Esophagus muscularis mucosa (tissue), 4 donors: ENCODE measurements at regions not wholly inside any gene's neighbourhood (a gene's known extent, or its start where the extent isn't known, plus 50 kb on each side); places are given as distances from the start of the nearest gene placed in this dataset.

Experiments
- DNase-seq: peaks from one replicate; pipeline ENCODE4 v3.0.0-alpha.2; 2017; ENCODE audit errors: extremely low spot score
- H3K27ac ChIP-seq, 4 donors: fragments of 200-600 bp; sonication (generic); replicated peaks in 1 of 4; 1 replicate in 3 of 4; 2 replicates in 1 of 4; pipeline ENCODE4 v1.5.1; 2016 to 2019; ENCODE audit warnings: mild to moderate bottlenecking in 1 of 4
- H3K27me3 ChIP-seq, 4 donors: fragments of 200-600 bp; sonication (generic); one replicate each; pipeline versions ENCODE4 v1.5.1 to v1.6.0; 2016 to 2019
- H3K36me3 ChIP-seq, 4 donors: fragments of 200-600 bp; sonication (generic); one replicate each; pipeline ENCODE4 v1.5.1; 2016 to 2019
- H3K4me1 ChIP-seq, 4 donors: fragments of 200-600 bp; sonication (generic); one replicate each; pipeline ENCODE4 v1.5.1; 2016 to 2019
- H3K4me3 ChIP-seq, 4 donors: fragments of 200-600 bp; sonication (generic); 1 replicate in 2 of 4; 2 replicates in 2 of 4; pipeline ENCODE4 v1.5.1; 2016 to 2019; ENCODE audit warnings: mild to moderate bottlenecking in 4 of 4, moderate library complexity in 1 of 4
- H3K9me3 ChIP-seq, 4 donors: fragments of 200-600 bp; sonication (generic); 1 replicate in 3 of 4; 2 replicates in 1 of 4; pipeline ENCODE4 v1.5.1; 2016 to 2019
- CTCF ChIP-seq, 3 experiments: fragments of 200-600 bp in 2 of 3; fragments of 450-650 bp in 1 of 3; sonication (generic) in 2 of 3; IDR thresholded peaks; one replicate each; pipeline ENCODE4 v1.5.1; 2017 to 2019; ENCODE audit warnings: antibody characterized with exemption in 3 of 3, mild to moderate bottlenecking in 2 of 3, moderate library complexity in 1 of 3
- EP300 ChIP-seq: sonication (generic); formaldehyde crosslinking; IDR thresholded peaks from one replicate; pipeline ENCODE4 v1.6.1; 2017; ENCODE audit warnings: antibody characterized with exemption
- POLR2A ChIP-seq: fragments of 450-650 bp; IDR thresholded peaks from one replicate; pipeline ENCODE4 v1.6.1; 2017; ENCODE audit warnings: antibody characterized with exemption, moderate library complexity, mild to moderate bottlenecking, low read depth
- POLR2AphosphoS5 ChIP-seq, 2 donors: sonication (generic); formaldehyde crosslinking; IDR thresholded peaks; one replicate each; pipeline ENCODE4 v1.6.1; 2017; ENCODE audit warnings: antibody characterized with exemption in 2 of 2
- WGBS: methylation state at CpG from one replicate; pipeline ENCODE4 v1.1.5; 2018; 5-methylcytosine and 5-hydroxymethylcytosine counted together
- intact Hi-C: fragments of 100-400 bp; cut with DNase I; formaldehyde crosslinking; loops from one replicate; pipeline ENCODE4 v1.15.1; 2023

GRCh38 chr22:27499121-27499520 is 302.4 kb downstream of the MN1 start:
- 65% methylated on average over 9 of the region's 13 CpGs for WGBS
- TF ChIP-seq CTCF (IDR thresholded peaks at IDR 0.05) (no peak), EP300 (no peak), POLR2AphosphoS5 (IDR thresholded peaks at IDR 0.05) (no peak), POLR2A (no peak)
- H3K36me3 ChIP-seq, result no peaks in the 10 kb centered on the region
- H3K27ac ChIP-seq, result no peak overlapping the region
- H3K27me3 ChIP-seq, result no peaks in the 10 kb centered on the region
- intact Hi-C loops, result no loop called here
- H3K9me3 ChIP-seq, result no peaks in the 10 kb centered on the region
- DNase-seq, result no peak
- H3K4me1 ChIP-seq, result no peaks in the 10 kb centered on the region
- no peak overlapping the region for H3K4me3 ChIP-seq

DNA sequence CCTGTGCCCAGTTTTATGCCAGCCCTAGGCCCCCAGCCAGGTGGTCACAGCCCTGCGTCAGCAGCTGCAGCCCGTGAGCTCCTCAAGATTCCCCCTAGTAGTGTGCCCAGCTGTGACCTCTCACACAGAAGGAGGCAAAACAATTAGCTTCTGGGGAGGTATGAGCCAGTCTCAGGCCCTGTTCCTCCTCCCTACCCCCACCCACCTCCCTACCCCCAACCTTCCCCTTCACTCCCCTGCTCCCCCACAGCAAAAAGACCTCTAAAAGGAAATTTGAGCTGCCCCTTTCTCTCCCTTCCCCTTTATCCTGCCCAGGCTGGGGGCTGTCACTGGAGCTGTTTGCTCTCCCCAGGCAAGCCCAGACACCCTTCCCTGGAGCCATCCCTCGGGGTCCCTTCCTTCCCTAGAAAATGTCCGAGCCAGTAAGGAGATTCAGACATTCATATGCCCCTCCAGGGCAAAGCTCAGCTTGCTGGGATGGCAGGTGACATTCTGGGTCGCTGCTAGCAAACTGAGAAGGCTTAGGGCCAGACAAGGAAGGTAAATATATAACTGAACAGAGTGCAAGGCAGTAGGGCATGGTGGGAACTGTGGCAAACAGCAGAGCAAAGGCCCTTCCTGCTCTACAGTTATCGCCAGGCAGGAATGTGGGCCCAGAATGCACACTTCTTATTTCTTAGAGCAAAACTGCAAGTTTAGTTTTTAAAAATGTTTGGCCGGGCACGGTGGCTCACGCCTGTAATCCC is 300.2 kb downstream of the MN1 start:
- Histone ChIP-seq H3K27me3 (no peaks in the 10 kb centered on the region), H3K27ac (no peak overlapping the region), H3K36me3 (no peaks in the 10 kb centered on the region), H3K4me3 (no peak overlapping the region), H3K9me3 (no peaks in the 10 kb centered on the region), H3K4me1 (no peaks in the 10 kb centered on the region)
- DNase-seq, result no peak
- TF ChIP-seq CTCF (IDR thresholded peaks at IDR 0.05) (no peak), POLR2AphosphoS5 (IDR thresholded peaks at IDR 0.05) (no peak), EP300 (no peak), POLR2A (no peak)
- intact Hi-C loops, result no loop called here
- 92% methylated on average over 9 of the region's 9 CpGs for WGBS

DNA sequence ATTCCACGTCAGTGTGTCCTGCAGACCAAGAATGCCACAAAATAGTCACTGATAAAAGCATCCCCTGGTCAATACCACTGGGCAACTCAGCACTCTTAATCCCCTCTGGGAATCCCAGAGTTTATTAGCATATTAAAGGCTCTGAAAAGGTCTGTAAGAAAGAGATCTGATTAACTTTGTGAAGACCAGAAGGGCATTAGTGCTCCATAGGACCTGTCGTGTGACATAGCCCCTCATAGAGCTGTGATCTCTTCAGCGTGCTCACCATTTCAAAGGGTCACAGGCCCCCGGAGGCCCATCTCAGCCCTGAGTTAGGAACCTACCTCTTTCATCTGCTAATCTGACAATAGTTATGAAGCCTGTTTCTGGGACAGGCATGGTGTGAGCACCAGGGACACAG is 299.2 kb downstream of the MN1 start:
- no peak for DNase-seq
- H3K4me1 ChIP-seq, result peaks cover 0 to 8% (median 3%) of the 10 kb centered on the region in 4 donors
- H3K36me3 ChIP-seq, result no peaks in the 10 kb centered on the region
- 87% methylated on average over 4 of the region's 4 CpGs for WGBS
- intact Hi-C loops, result no loop called here
- no peaks in the 10 kb centered on the region for H3K9me3 ChIP-seq
- H3K27me3 ChIP-seq, result no peaks in the 10 kb centered on the region
- TF ChIP-seq POLR2A (no peak), CTCF (IDR thresholded peaks at IDR 0.05) (no peak), EP300 (no peak), POLR2AphosphoS5 (IDR thresholded peaks at IDR 0.05) (no peak)
- no peak overlapping the region for H3K4me3 ChIP-seq
- H3K27ac ChIP-seq, result no peak overlapping the region

GRCh38 chr22:27504360-27505253 is 296.9 kb downstream of the MN1 start:
- WGBS, result 73% methylated on average over 16 of the region's 18 CpGs
- DNase-seq, result no peak
- peaks cover 0 to 9% (median 3%) of the 10 kb centered on the region in 4 donors for H3K4me1 ChIP-seq
- no peaks in the 10 kb centered on the region for H3K36me3 ChIP-seq
- H3K4me3 ChIP-seq, result no peak overlapping the region
- no peaks in the 10 kb centered on the region for H3K9me3 ChIP-seq
- TF ChIP-seq EP300 (no peak), POLR2AphosphoS5 (IDR thresholded peaks at IDR 0.05) (no peak), POLR2A (no peak)
- H3K27me3 ChIP-seq, result no peaks in the 10 kb centered on the region
- intact Hi-C loops, result no loop called here
- H3K27ac ChIP-seq, result no peak overlapping the region

DNA sequence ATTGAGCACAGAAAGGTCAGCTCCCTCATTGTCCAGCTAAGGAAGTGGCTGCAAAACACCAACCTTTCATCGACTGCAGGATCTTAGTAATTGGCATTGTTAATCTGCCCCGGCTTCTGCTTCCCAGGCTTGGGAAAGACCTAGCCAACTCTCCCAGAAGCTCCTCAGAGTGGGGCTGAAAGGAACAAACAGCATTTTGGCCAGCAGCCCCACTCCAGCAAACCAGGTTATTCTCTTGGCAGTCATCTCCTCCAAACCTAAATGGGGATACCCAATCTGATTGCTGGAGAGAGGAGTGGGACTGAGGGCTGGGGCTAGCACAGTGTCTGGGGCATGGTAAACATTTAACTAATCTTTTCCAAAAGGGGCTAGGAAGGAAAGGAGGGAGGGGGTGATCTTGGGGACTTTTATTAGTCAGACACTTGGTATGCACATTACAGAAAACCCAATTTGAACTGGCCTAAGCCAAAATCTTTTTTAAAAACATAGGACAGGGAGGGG is 294.4 kb downstream of the MN1 start:
- H3K36me3 ChIP-seq, result no peaks in the 10 kb centered on the region
- no peak for DNase-seq
- TF ChIP-seq POLR2AphosphoS5 (IDR thresholded peaks at IDR 0.05) (no peak), CTCF (IDR thresholded peaks at IDR 0.05) (no peak), EP300 (no peak), POLR2A (no peak)
- intact Hi-C loops, result no loop called here
- H3K4me1 ChIP-seq, result peaks cover 4 to 20% (median 7%) of the 10 kb centered on the region in 4 donors
- no peak overlapping the region for H3K27ac ChIP-seq
- H3K4me3 ChIP-seq, result no peak overlapping the region
- H3K27me3 ChIP-seq, result no peaks in the 10 kb centered on the region
- no peaks in the 10 kb centered on the region for H3K9me3 ChIP-seq
- WGBS, result 61% methylated on average over 2 of the region's 2 CpGs
